ENCODE measurements at regions not wholly inside any gene's neighbourhood (a gene's known extent, or its start where the extent isn't known, plus 50 kb on each side); places are given as distances from the start of the nearest gene placed in this dataset.
A peak's percentile ranks its signal among the peaks of the same experiment; 100 is the strongest.

DNA sequence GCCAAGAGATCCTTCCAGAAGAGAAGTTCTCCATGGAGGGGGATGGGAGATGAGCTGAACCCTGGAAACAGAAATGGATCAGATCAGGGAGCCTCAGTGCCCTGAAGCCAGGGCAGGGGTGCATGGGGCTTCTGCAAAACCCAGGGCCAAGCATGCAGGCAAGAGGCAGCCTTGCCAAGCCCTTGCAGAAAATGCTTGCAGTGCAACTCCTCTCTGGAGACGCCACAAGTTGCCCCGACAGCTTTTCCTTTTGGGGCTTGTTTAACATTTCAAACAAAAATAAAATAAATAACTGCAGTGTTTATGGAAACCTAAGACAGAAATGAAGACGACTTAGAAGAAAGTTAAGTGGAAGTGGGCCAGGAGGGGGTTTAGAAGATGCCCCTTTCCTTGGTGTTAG, 177.5 kb upstream of the TNP1 start:
- Histone ChIP-seq H3K4me1 (peaks cover 4% of the 10 kb centered on the region), H3K4me3 (no peak overlapping the region), H3K27me3 (no peaks in the 10 kb centered on the region), H3K27ac (no peak overlapping the region), H3K36me3 (ENCODE audit: low read depth, missing control alignments) (no peaks in the 10 kb centered on the region), H3K9me3 (no peaks in the 10 kb centered on the region)
- intact Hi-C loops (cut with DNase I; ENCODE audit: low total_unique reads): no loop called here
- TF ChIP-seq, protein P1, sequence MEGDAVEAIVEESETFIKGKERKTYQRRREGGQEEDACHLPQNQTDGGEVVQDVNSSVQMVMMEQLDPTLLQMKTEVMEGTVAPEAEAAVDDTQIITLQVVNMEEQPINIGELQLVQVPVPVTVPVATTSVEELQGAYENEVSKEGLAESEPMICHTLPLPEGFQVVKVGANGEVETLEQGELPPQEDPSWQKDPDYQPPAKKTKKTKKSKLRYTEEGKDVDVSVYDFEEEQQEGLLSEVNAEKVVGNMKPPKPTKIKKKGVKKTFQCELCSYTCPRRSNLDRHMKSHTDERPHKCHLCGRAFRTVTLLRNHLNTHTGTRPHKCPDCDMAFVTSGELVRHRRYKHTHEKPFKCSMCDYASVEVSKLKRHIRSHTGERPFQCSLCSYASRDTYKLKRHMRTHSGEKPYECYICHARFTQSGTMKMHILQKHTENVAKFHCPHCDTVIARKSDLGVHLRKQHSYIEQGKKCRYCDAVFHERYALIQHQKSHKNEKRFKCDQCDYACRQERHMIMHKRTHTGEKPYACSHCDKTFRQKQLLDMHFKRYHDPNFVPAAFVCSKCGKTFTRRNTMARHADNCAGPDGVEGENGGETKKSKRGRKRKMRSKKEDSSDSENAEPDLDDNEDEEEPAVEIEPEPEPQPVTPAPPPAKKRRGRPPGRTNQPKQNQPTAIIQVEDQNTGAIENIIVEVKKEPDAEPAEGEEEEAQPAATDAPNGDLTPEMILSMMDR (IDR thresholded peaks at IDR 0.05): no peak
- TF ChIP-seq POLR2A (IDR thresholded peaks at IDR 0.05): no peak
- WGBS, 2 donors: 68 to 71% methylated on average over 3 of the region's 3 CpGs
- no peak for DNase-seq

DNA sequence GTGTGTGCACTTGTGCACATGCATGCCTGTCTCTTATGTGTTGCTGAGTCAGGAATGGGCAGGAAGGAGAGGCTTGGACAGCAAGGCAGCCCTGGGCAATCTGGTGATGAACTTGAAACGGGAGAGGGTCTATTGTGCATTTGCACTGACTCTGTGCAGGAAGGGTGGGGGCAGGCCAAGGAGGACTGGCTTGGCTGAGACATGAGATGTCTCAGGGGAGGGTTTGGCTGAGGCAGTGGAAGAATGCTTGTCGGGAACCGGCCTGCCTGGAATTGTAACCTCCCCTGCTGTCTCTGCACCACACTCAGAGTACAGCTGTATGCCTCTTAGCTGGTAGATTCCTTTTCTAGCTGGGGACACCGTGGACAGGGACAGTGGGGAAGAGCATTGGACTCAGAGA, 176.1 kb upstream of the TNP1 start:
- peak; percentile 50 for DNase-seq
- Histone ChIP-seq H3K4me1 (peaks cover 4% of the 10 kb centered on the region), H3K4me3 (no peak overlapping the region), H3K36me3 (ENCODE audit: low read depth, missing control alignments) (no peaks in the 10 kb centered on the region), H3K27me3 (no peaks in the 10 kb centered on the region), H3K27ac (no peak overlapping the region), H3K9me3 (no peaks in the 10 kb centered on the region)
- 40 to 46% methylated on average over 4 of the region's 4 CpGs for WGBS, 2 donors
- TF ChIP-seq, protein P1 (IDR thresholded peaks at IDR 0.05): no peak
- TF ChIP-seq POLR2A (IDR thresholded peaks at IDR 0.05): no peak
- intact Hi-C loops (cut with DNase I; ENCODE audit: low total_unique reads): no loop called here

DNA sequence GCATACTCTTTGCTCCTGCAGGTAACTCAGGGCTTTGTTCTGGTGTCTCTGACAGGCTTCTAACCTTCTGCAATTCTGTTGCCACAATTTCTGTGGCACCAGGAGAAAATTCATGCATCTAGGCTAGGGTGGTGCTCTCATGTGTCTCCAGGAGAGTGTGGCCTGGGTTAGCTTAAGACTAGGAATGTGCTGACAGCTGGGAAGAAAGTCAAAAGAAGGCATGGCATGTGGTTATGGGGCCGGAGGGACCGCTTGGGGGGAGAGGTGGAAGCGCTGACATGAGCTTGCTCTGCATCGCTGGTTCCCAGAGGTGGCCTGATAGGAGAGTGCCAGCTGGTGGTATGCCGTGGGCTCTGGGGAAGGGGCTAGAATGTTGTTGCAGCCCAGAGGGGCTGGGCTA, 173.3 kb upstream of the TNP1 start:
- peaks cover 4% of the 10 kb centered on the region for H3K4me1 ChIP-seq
- intact Hi-C loops (cut with DNase I; ENCODE audit: low total_unique reads): no loop called here
- DNase-seq: no peak
- H3K27me3 ChIP-seq: no peaks in the 10 kb centered on the region
- WGBS, 2 donors: 94 to 96% methylated on average over 5 of the region's 5 CpGs
- H3K36me3 ChIP-seq (ENCODE audit: low read depth, missing control alignments): no peaks in the 10 kb centered on the region
- no peak overlapping the region for H3K27ac ChIP-seq
- no peaks in the 10 kb centered on the region for H3K9me3 ChIP-seq
- no peak for TF ChIP-seq POLR2A (IDR thresholded peaks at IDR 0.05)
- TF ChIP-seq, protein P1 (IDR thresholded peaks at IDR 0.05): no peak
- no peak overlapping the region for H3K4me3 ChIP-seq

DNA sequence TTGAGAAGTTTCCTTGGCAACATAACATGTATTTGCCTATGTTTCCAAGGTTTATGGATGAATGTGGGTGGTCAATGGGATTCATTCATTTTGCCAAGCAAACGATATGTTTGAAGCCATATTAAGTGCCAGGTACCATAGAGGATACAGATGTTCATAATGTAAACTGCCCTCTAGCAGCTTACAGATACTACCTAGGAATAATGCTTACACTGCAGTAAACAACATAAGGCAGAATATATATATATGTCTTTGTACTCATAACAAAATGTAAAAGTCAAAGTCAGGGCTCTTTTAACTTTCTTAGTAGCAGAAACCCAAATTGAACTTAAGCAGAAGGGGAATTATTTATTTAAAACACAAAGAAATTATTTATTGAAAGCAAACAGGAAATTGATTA, 171.6 kb upstream of the TNP1 start:
- Histone ChIP-seq H3K27me3 (no peaks in the 10 kb centered on the region), H3K4me3 (no peak overlapping the region), H3K4me1 (no peaks in the 10 kb centered on the region), H3K36me3 (ENCODE audit: low read depth, missing control alignments) (no peaks in the 10 kb centered on the region), H3K9me3 (no peaks in the 10 kb centered on the region), H3K27ac (no peak overlapping the region)
- 81 to 84% methylated on average over 1 of the region's 1 CpG for WGBS, 2 donors
- no peak for TF ChIP-seq POLR2A (IDR thresholded peaks at IDR 0.05)
- TF ChIP-seq, protein P1 (IDR thresholded peaks at IDR 0.05): no peak
- intact Hi-C loops (cut with DNase I; ENCODE audit: low total_unique reads): no loop called here
- no peak for DNase-seq

DNA sequence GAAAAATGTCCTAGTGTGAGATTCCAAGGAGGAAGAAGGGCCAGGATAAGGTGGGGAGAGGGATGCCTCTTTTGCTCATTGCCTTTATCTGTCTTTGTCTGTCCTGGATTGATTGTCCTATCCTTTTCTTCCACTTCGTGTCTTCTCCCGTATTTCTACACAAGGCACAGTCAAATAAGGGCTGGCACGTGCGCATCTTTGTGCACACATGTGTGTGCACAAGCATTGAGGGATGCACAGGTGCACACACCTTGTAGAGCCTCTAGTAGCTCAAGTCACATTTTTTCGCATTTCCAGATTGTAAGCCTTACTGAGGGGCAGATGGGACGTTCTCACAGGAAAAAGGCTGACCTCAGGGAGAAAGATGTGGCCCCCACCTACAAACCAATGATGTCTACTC, 170.2 kb upstream of the TNP1 start:
- H3K4me3 ChIP-seq: no peak overlapping the region
- no peak for DNase-seq
- H3K9me3 ChIP-seq: no peaks in the 10 kb centered on the region
- TF ChIP-seq, protein P1 (IDR thresholded peaks at IDR 0.05): no peak
- no peak for TF ChIP-seq POLR2A (IDR thresholded peaks at IDR 0.05)
- no peak overlapping the region for H3K27ac ChIP-seq
- H3K4me1 ChIP-seq: no peaks in the 10 kb centered on the region
- H3K27me3 ChIP-seq: no peaks in the 10 kb centered on the region
- 94 to 95% methylated on average over 6 of the region's 6 CpGs for WGBS, 2 donors
- no peaks in the 10 kb centered on the region for H3K36me3 ChIP-seq (ENCODE audit: low read depth, missing control alignments)
- intact Hi-C loops (cut with DNase I; ENCODE audit: low total_unique reads): no loop called here

Measured in testis (tissue), 2 donors.